ENCODE measurements at regions not wholly inside any gene's neighbourhood (a gene's known extent, or its start where the extent isn't known, plus 50 kb on each side); places are given as distances from the start of the nearest gene placed in this dataset.
A peak's percentile ranks its signal among the peaks of the same experiment; 100 is the strongest.
"Not testable (repeated sequence)": the region's sequence is repeated elsewhere in the genome, so short reads cannot be mapped to it uniquely, and the experiment has no call there.

DNA sequence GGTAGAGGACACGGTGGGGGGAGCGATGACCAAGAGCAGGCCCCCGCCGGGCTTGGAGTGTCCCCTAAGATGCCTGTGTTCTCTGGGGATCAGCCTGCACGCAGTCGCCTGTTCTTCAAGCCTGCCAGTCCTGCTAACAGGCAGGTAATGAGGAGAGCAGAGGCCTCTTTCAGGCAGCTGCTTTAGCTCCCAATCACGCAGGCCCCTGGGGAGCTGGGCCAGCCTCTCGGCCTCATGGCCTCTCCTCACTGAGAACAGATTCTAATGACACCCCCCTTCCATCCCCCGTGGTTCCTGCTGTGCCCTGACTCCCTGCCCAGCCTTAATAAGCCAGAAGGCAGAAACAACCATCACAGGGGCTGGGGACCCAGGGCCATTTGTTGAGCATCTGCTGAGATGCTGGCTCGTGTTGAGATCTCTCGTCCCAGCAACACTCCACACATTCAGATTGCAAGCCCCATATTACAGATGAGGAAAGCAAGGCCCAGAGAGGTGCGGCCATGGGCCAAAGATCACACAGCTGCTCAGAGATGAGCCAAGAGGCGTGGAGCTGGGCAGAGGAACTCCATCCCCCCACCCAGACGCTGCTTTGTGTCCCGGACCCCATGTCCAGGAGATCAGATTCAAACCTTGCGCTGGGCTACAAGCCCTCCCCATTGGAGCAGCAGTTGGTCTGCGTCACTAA, 71.6 kb upstream of the CASZ1 start:
- peak; percentile 96 for DNase-seq

DNA sequence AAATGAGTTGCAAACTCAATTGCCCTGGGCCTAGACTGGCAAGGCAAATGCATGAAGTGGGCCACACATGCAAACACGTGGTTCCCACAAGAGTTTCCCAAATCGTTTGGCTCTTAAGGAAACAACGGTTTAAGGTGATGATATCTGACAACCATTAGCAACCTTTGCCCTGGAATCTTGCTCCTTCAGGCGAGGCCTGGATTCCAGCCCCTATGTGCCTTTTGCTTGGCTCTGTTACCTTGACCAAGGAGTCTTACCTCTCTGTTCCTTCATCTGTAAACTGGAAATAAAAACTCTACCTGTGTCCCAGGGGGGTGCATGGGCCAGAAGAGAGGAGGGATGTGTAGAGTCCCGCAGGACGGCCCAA, 72.1 kb upstream of the CASZ1 start:
- no peak for DNase-seq

DNA sequence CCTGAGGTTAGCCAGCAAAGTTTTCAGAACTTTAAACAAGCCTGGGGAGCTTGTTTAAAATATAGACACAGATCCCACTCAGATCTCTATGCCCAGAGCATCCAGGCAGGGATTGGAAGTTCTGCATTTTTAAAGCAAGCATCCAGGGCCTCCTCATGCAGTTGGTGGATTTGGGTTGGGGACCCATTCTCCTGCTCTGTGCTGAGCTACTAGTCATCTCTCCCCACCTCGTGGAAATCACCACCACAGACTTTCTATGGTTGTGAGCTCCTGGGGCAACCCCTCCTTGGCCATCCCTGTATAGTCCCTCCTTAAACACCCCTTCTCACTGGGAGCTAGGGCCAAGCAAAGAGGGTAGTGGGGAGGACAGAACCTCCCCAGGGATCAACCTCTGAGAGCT, 73.5 kb upstream of the CASZ1 start:
- DNase-seq: no peak

DNA sequence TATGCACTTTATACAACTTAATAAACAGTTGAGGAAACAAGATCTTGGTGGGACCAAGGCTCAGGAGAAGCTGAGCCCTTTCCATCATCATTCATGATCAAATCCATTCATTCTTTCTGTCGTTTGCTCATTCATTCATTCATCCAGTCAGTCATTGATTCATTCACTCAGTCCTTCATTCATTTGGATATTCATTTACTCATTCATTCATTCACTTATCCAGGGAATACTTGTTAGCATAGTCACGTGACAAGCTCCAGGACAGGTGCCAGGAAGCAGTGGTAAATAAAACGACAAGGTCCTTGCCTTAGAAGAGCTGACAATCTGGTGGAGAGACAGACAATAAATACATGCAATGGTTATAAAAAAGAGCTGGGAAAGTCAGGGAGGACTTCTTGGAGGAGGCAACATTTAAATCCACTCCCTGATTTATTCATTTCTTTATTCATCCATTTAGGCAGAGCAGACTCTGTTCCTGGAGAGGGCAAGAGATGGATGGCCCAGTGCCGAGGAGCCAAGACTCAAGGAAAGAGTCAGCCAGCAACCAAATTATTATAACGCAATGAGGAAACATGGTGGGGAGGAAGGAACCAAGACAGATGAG, 74.1 kb upstream of the CASZ1 start:
- no peak for DNase-seq

DNA sequence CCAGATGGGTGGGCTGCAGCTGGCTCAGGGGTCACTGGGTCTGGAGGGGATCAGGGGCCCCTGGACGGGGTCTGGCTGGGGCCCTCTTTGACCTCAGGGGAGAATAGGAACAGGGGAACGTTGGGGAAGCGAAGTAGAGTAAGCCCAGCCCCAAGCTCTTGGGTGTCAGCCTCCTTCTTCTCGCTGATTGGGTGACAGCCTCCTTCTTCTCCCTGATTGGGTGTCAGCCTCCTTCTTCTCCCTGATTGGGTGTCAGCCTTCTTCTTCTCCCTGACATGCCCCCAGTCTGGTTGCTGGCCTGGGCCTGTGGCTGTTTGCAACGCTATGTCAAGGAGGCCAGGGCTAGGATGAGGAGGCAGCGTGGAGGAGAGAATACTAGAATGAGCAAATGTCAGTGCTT, 76.7 kb upstream of the CASZ1 start:
- DNase-seq: no peak

DNA sequence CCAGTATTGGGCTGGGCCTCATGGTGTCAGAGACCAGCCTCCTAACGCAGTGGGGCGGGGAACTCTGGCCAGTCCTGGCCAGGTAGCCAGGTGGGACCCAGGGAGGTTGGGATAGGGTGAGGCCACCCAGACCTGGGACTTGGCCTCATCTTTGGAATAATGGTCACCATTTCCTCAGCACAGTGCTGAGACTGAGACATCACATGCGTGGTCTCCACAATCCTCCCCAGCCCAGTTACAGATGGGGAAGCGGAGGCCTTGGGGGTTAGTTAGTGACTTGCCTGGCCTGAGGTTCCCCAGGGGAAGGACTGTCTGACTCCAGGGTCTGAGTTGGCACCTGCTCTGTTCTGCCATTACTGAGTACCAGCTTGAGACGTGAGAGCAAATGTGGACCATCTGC, 77.9 kb upstream of the CASZ1 start:
- DNase-seq: no peak

DNA sequence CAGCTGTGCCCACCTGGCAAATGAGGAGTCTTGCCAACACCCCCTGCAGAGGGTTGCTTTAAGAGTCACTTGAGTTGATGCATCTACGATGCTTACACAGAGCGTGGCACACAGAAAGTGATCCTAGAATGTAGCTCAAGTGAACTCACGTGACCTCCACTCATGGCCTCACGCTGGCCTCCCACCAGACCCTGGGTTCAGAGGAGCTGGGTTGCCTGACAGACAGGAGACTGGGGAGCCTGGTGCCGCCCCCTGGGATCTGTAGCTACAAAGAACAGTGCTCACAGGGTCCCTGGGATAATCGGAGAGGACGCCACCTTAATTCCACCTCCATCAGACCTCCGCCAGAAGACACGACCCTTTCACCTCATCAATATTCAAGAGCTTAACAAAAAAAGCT, 81.4 kb upstream of the CASZ1 start:
- DNase-seq: peak; percentile 46

DNA sequence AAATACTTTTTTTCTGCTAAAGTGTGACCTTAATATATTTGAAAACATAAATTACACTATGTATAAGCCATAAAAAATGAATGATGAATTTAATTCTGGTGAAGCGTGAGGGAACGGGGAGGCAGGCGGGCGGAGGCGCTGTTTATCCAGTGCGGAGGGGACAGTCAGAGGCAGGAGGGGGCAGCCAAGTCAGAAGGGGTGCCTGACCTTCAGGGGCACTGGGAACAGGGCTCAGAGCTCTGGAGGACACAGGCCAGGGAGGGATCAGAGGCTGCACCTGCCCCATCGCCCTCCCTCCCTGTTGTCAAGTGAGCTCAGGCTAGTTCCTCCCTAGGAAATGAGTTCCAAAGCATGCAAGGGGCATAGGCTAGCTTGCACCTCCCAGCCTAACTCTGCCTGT, 82.0 kb upstream of the CASZ1 start:
- no peak for DNase-seq

DNA sequence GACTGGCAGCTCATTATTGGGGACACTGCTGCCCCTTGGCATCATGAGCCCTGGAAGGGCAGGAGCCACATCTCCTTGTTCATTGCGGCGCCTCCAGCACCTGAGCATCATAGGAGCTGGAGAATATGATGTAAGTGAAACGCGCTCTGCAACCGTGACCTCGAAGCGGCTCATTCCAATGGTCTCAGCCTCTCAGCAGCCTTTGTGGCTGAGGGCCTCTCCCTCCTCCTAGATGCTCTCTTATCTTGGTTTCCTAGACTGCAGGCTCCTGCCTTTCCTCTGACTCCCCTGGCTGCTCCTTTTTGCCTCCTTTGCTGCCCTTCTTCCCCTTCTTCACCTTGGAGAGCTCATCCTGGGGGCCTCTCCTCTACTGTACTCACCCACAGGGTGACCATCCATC, 83.6 kb upstream of the CASZ1 start:
- DNase-seq: no peak

DNA sequence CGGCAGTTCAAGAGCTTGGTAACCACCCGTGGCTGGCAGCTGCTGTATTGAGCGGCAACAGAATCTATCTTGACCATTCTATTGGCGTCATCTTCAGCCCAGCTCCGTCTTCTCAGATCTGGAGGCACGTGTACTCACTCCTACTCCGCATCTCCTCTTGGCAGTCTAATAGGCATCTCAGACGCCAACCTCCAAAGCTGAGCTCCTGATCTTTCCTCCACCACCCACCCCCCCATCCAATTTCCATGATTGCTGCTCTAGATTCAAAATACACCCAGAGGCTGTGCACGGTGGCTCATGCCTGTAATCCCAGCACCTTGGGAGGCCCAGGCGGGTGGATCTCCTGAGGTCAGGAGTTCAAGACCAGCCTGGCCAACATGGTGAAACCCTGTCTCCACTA, 84.6 kb upstream of the CASZ1 start:
- no peak for DNase-seq

DNA sequence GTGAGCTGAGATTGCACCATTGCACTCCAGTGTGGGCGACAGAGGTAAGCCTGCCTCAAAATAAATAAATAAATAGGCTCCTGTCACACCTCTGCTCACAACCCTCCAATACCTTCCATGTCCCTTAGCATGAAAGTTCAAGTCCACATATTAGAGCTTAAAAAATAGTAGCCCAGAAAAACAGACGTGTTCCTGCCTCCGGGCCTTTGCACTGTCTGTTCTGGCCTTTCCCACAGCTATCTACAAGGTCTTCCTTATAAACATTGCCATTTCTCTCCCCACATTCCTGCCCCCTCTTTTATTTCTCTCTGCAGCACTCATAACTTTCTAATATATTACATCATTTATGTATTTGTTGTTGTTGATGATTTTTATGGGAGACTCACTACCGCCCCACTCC, 85.6 kb upstream of the CASZ1 start:
- DNase-seq: no peak

DNA sequence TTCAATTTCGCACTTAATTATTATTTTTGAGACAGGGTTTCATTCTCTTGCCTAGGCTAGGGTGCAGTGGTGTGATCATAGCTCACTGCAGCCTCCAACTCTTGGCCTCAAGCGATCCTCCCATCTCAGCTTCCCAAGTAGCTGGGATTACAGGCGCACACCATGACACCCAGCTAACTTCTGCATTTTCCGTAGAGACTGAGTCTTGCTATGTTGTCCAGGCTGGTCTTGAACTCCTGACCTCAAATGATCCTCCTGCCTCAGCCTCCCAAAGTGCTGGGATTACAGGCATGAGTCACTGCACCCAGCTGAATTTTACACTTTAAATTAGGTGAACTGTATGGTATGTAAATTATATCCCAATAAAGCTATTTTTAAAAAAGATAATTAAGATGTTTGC, 90.6 kb upstream of the CASZ1 start:
- not testable (repeated sequence) for DNase-seq

DNA sequence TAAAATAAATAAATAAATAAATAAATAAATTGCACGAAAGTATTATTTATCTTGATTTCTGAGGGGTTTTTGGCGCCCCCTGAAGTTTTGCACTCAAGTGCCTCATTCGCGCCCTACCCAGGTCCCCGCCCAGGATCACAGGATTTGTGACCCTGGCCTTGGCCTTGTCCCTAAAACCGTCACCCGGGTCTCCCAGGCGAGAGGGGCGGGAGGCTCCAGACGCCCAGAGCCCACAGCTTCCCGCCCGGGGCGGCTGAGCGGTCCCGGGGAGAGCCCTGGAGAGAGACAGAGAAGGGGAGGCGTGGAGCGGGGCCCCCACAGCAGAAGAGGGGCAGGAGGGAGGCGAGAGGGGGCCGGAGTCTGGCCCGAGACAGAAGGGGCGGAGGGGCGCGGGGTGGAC, 91.8 kb upstream of the CASZ1 start:
- DNase-seq: no peak

DNA sequence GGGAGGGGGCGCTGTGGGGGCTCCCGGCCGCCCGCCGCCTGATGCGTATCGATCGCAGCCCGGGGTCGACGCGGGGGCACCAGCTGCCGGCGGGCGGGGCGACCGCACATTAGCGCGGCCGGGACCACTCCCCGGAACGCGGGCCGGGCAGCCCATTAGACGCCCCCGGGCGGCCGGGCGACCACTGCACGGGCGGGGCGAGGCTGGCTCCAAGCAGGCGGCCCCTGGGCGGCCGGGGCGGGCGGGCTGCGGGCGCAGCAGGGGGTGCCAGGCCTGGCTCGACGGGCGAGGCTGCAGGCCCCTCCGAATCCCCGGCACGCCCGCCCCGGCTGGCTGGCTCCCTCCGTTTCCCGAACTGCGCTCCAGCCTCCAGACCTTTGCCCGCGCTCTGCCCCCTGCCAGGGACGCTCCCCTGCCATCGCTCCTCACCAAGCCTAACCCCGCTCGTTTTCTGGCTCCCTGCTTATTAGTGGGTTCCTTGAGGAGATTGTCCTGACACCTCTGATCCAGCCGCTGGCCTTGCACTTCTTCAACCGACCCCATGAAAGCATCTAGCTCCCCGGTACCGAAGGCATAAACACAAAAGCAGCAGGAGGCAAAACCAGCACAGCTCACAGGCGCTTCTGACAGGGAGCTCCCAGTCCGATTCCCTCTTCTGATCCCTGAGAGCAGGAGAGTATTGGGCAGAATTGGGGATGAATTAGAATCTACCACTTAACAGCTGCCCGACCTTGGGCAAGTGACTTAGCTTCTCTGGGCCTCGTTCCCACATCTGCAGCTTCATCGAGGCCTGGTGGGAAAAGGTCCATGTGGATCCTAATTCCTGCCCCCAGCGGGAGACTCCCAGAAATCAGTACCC, 92.6 kb upstream of the CASZ1 start:
- DNase-seq: peak; percentile 46

DNA sequence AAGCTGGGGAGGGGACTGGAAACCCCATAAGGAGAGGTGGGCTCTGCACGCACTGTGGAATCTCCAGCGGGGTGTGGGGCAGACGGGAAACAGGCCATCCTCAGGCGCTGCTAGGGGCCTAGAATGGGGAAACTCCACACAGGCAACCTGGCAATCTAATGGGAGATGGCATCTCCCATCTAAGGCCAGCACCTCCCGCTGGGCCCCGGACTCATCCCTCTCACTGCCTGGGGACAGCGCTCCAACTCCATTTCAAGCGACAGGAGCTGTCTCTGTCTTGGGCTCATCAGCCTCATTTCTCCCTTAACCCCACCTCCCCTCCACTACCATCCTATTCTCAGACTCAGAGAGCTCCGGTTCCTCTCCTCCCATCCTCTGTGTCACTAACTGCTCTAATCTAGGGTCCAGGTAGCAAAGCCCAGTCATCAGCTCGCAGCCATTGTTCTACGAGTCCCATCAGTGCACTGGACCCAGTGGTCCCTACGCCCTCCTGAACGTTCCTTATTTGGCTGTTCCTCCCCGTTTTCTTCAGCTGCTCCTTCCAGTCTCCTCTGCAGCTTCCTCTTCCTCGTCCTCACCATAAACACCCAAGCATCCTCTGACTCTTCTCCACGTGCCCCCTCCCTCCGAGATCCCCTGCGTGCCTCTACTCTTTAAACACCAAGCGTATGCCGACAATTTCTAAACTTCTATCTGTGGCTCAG, 93.4 kb upstream of the CASZ1 start:
- no peak for DNase-seq

DNA sequence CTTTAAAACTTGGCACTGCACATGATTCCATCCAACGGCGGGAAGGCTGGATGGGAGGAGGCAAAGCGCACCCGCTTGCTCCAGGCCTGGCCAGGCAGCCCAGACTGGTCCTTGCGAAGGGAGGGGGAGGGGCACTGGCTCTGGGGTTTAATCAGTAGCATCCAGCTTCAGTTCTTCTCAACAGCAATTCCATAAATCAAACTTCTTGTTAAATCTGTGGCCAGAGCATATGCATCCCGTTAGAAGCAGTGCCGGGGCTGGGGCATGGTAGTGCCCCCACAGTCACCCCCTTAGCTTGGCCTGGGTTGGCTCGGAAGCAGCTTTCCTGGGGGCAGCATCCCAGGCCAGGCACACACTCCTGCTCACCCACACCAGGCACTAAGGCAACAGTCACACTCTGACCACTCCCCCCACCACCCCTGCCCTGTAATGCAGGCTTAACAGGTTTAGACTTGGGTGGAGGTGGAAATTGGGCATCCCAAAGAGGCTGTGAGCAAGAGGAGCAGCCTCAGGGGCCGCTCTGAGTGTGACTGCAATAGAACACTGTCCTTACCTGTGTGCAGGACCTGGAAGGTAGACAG, 94.1 kb upstream of the CASZ1 start:
- DNase-seq: no peak

DNA sequence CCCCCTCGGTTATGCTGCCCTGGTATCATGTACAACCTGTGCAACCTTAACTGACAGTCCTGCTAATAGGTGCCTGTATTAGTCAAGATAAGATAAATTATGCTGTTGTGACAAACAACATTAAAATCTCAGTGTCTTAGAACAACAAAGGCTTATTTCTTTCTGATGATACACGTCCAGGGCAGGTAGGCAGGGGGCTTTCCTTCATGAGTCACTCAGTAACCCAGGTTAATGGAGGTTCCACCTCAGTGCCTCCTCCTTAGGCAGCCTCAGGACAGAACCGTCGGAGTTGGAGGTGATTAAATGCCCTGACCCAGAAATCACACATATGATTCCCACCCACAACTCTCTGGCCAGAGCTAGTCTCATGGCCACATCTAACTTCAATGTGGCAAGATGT, 94.6 kb upstream of the CASZ1 start:
- no peak for DNase-seq

DNA sequence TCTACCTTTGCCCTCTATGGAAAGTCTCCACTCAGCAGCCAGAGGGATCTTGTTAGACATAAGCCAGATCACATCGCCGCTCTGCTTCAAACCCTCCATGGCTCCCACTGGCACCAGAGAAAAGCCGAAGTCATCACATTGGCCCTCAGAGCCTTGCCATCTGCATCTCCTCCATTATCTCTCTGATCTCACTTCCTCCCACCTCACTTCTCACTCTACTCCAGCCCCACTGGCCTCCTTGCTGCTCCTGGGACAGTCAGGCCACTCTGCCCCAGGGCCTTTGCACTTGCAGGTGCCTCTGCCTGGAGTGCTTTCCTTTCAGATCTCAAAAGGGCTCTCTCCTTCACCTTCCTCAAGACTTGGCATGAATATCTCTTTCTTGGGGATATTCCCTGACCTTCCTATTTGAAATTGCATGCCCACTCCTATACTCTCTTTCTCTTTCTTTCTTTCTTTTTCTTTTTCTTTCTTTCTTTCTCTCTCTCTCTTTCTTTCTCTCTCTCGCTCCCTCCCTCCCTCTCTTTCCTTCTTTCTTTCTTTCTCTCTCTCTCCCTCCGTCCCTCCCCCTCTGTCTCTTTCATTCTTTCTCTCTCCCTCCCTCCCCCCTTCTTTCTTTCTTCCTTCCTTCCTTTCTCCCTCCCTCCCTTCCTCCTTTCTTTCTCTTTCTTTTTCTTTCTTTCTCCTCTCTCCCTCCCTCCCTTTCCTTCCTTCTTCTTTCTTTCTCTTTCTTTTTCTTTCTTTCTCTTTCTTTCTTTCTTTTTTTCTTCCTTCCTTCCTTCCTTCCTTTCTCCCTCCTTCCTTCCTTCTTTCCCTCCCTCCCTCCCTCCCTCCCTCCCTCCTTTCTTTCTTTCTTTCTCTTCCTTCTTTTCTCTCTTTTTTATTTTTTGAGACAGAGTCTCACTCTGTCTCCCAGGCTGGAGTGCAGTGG, 96.0 kb upstream of the CASZ1 start:
- no peak for DNase-seq

DNA sequence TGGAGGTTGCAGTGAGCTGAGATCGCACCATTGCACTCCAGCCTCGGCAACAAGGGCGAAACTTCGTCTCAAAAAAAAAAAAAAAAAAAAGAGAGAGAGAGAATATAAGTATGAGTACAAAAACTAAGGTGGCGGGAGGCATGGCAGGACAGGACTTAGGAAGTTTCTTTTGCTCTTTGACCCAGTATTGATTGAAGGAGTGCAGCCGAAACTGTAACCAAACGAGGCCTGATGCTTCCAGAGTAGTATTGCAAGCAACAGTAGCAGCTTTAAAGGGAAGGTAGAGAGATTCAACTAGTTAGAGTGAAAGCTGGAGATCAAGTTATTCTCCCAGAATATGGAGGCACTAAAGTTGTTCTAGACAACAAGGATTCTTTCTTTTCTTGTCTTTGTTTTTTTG, 99.2 kb upstream of the CASZ1 start:
- no peak for DNase-seq

DNA sequence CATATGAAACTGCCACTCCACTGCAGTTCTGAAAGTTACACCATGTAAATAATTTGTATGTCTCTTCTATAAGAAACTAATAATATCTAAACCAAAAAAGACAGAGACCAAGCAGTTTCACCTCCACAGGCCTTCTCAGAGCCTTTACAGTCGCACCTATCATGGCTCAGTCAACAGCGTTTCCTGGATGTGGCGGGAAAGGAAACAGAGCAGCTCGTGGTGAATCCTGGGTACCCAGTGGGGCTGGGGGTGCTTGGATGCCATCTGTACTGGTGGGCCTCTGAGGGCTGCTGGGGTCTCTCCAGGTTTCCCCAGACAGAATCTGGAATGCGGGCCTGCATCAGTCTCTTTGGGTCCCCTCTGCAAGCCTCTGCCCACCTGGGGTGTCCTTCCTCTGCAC, 100.2 kb upstream of the CASZ1 start:
- no peak for DNase-seq

DNA sequence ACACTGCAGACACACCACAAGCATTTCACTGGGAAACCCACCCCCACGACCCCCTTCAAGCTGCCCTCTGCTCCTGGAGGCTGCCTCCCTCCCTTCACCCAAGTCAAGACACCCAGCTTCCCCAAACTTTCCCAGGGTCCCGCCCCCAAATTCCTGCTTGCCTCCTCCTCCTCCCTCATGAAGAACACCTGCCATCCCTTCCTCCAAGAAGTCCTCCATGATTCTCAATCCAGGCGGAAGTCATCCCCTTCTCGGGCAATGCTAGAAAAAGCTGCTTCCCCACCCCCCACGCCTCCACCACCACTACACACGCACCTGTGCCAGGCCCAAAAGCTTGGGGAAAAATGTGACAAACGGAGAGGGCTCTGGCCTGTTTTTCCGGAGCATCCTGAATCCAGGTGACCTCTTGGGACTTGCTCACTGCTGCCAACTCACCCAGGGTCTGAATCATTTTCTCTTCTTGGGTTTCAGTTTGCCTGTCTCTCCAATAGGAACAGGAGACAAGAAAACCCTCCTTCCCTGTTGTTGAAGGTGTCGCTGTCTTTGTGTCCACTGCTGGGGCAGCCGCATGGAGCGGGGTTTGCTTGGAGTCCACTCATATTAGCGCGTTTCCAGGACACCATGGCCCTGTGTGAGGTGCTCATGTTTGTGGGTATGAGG, 101.0 kb upstream of the CASZ1 start:
- no peak for DNase-seq

All from NCI-H69 (cell line).